ENCODE measurements at regions not wholly inside any gene's neighbourhood (a gene's known extent, or its start where the extent isn't known, plus 50 kb on each side); places are given as distances from the start of the nearest gene placed in this dataset.
"Not testable (repeated sequence)": the region's sequence is repeated elsewhere in the genome, so short reads cannot be mapped to it uniquely, and the experiment has no call there.

GRCh38 chr2:203637471-203638167 lies 68.8 kb upstream of the CD28 start:
- H3K4me3 ChIP-seq: no peak overlapping the region
- DNase-seq (peak in 1 of 3 donors; percentile 38), ATAC-seq (ENCODE audit: insufficient read depth, low FRiP score) (no peak)
- H3K9me3 ChIP-seq (ENCODE audit: control insufficient read depth in 4 of 4, insufficient read depth in 3 of 4, low read length in 3 of 4): peaks cover 0 to 2% (median 0%) of the 10 kb centered on the region in 4 donors
- peak overlapping the region in 1 of 2 donors; percentile 9 for H3K27ac ChIP-seq (ENCODE audit: low read depth in 1 of 2, low read length in 1 of 2)
- peak overlapping the region in 1 of 2 donors; percentile 17 for H3K9ac ChIP-seq (ENCODE audit: insufficient read depth in 1 of 2, low read length in 2 of 2)
- H3K36me3 ChIP-seq (ENCODE audit: control insufficient read depth in 4 of 4, insufficient read depth in 4 of 4, low read length in 4 of 4): no peaks in the 10 kb centered on the region
- WGBS, 2 donors: 49 to 52% methylated on average over 4 of the region's 4 CpGs
- H3K27me3 ChIP-seq (ENCODE audit: control insufficient read depth in 3 of 3, insufficient read depth in 3 of 3, low read length in 2 of 3): no peaks in the 10 kb centered on the region
- peaks cover 0 to 9% (median 7%) of the 10 kb centered on the region in 5 donors for H3K4me1 ChIP-seq (ENCODE audit: control insufficient read depth in 5 of 5, insufficient read depth in 5 of 5, low read length in 5 of 5)
- no peak for TF ChIP-seq CTCF (IDR thresholded peaks at IDR 0.05; ENCODE audit: control extremely low read depth, extremely low read depth)

GRCh38 chr2:203641865-203642264 lies 64.6 kb upstream of the CD28 start:
- H3K27ac ChIP-seq (ENCODE audit: low read depth in 1 of 2, low read length in 1 of 2); H3K27me3 ChIP-seq (ENCODE audit: control insufficient read depth in 3 of 3, insufficient read depth in 3 of 3, low read length in 2 of 3); H3K4me3 ChIP-seq; H3K9me3 ChIP-seq (ENCODE audit: control insufficient read depth in 4 of 4, insufficient read depth in 3 of 4, low read length in 3 of 4); H3K9ac ChIP-seq (ENCODE audit: insufficient read depth in 1 of 2, low read length in 2 of 2); H3K36me3 ChIP-seq (ENCODE audit: control insufficient read depth in 4 of 4, insufficient read depth in 4 of 4, low read length in 4 of 4); DNase-seq; H3K4me1 ChIP-seq (ENCODE audit: control insufficient read depth in 5 of 5, insufficient read depth in 5 of 5, low read length in 5 of 5); ATAC-seq (ENCODE audit: insufficient read depth, low FRiP score): not testable (repeated sequence)
- WGBS, 2 donors: 96 to 97% methylated on average over 23 of the region's 23 CpGs

- not testable (repeated sequence) for H3K4me1 ChIP-seq (ENCODE audit: control insufficient read depth in 5 of 5, insufficient read depth in 5 of 5, low read length in 5 of 5); H3K4me3 ChIP-seq; H3K27ac ChIP-seq (ENCODE audit: low read depth in 1 of 2, low read length in 1 of 2); ATAC-seq (ENCODE audit: insufficient read depth, low FRiP score); DNase-seq; H3K36me3 ChIP-seq (ENCODE audit: control insufficient read depth in 4 of 4, insufficient read depth in 4 of 4, low read length in 4 of 4); H3K27me3 ChIP-seq (ENCODE audit: control insufficient read depth in 3 of 3, insufficient read depth in 3 of 3, low read length in 2 of 3); H3K9me3 ChIP-seq (ENCODE audit: control insufficient read depth in 4 of 4, insufficient read depth in 3 of 4, low read length in 3 of 4); H3K9ac ChIP-seq (ENCODE audit: insufficient read depth in 1 of 2, low read length in 2 of 2)
- 97 to 98% methylated on average over 32 to 35 of the region's 35 CpGs for WGBS, 2 donors
Observed at GRCh38 chr2:203642841-203643240, 63.6 kb upstream of the CD28 start.

GRCh38 chr2:203645831-203646230 lies 60.6 kb upstream of the CD28 start:
- Histone ChIP-seq H3K4me3 (no peak overlapping the region), H3K9me3 (ENCODE audit: control insufficient read depth in 4 of 4, insufficient read depth in 3 of 4, low read length in 3 of 4) (no peaks in the 10 kb centered on the region), H3K9ac (ENCODE audit: insufficient read depth in 1 of 2, low read length in 2 of 2) (no peak overlapping the region), H3K36me3 (ENCODE audit: control insufficient read depth in 4 of 4, insufficient read depth in 4 of 4, low read length in 4 of 4) (no peaks in the 10 kb centered on the region), H3K27ac (ENCODE audit: low read depth in 1 of 2, low read length in 1 of 2) (no peak overlapping the region), H3K4me1 (ENCODE audit: control insufficient read depth in 5 of 5, insufficient read depth in 5 of 5, low read length in 5 of 5) (peaks cover 0 to 25% (median 10%) of the 10 kb centered on the region in 5 donors), H3K27me3 (ENCODE audit: control insufficient read depth in 3 of 3, insufficient read depth in 3 of 3, low read length in 2 of 3) (no peaks in the 10 kb centered on the region)
- no peak for DNase-seq
- ATAC-seq (ENCODE audit: insufficient read depth, low FRiP score): no peak
- TF ChIP-seq CTCF (IDR thresholded peaks at IDR 0.05; ENCODE audit: control extremely low read depth, extremely low read depth): no peak
- WGBS, 2 donors: 77 to 84% methylated on average over 1 of the region's 1 CpG
